Testis (tissue), 2 donors: ENCODE measurements at regions not wholly inside any gene's neighbourhood (a gene's known extent, or its start where the extent isn't known, plus 50 kb on each side); places are given as distances from the start of the nearest gene placed in this dataset.

Experiments used
- DNase-seq: peaks from one replicate; pipeline ENCODE4 v3.0.0-alpha.2; 2019
- H3K27ac ChIP-seq, 2 donors: fragments of 200-600 bp; sonication (generic); one replicate each; pipeline ENCODE4 v1.5.1; 2019
- H3K27me3 ChIP-seq: fragments of 200-600 bp; sonication (generic); one replicate; pipeline ENCODE4 v1.5.1; 2019
- H3K36me3 ChIP-seq: fragments of 200-600 bp; sonication (generic); one replicate; pipeline ENCODE4 v1.5.1; 2017; ENCODE audit warnings: low read depth; ENCODE audit errors: missing control alignments
- H3K4me1 ChIP-seq: fragments of 200-600 bp; sonication (generic); one replicate; pipeline ENCODE4 v1.5.1; 2019
- H3K4me3 ChIP-seq, 2 donors: fragments of 200-600 bp; sonication (generic); one replicate each; pipeline ENCODE4 v1.5.1; 2017 to 2019
- H3K9me3 ChIP-seq: fragments of 200-600 bp; sonication (generic); one replicate; pipeline ENCODE4 v1.5.1; 2017
- CTCF ChIP-seq, 3 experiments: fragments of 450-650 bp in 2 of 3; fragments of 200-600 bp in 1 of 3; sonication (generic) in 1 of 3; IDR thresholded peaks; one replicate each; pipeline ENCODE4 v1.5.1; 2016 to 2019; ENCODE audit warnings: antibody characterized with exemption in 3 of 3, mild to moderate bottlenecking in 2 of 3, moderate library complexity in 1 of 3
- POLR2A ChIP-seq: fragments of 450-650 bp; IDR thresholded peaks from one replicate; pipeline ENCODE4 v1.6.1; 2017; ENCODE audit warnings: antibody characterized with exemption, mild to moderate bottlenecking, moderate library complexity
- WGBS, 2 donors: methylation state at CpG; one replicate each; pipeline ENCODE4 v1.1.5; 2018; 5-methylcytosine and 5-hydroxymethylcytosine counted together
- intact Hi-C: fragments of 100-400 bp; cut with DNase I; formaldehyde crosslinking; loops from one replicate; pipeline ENCODE4 v1.15.1; 2023; ENCODE audit warnings: low total_unique reads

- Histone ChIP-seq H3K36me3 (no peaks in the 10 kb centered on the region), H3K4me1 (no peaks in the 10 kb centered on the region), H3K4me3 (no peak overlapping the region), H3K9me3 (no peaks in the 10 kb centered on the region), H3K27me3 (no peaks in the 10 kb centered on the region), H3K27ac (no peak overlapping the region)
- WGBS, 2 donors, result 80 to 83% methylated on average over 2 of the region's 2 CpGs
- DNase-seq, result no peak
- TF ChIP-seq CTCF (IDR thresholded peaks at IDR 0.05) (no peak), POLR2A (no peak)
- intact Hi-C loops, result no loop called here
These were observed 57.6 kb upstream of the EEF1E1 start for GRCh38 chr6:8159966-8160365.

GRCh38 chr6:8157839-8158238, 55.5 kb upstream of the EEF1E1 start:
- Histone ChIP-seq H3K9me3 (no peaks in the 10 kb centered on the region), H3K27ac (no peak overlapping the region), H3K4me3 (no peak overlapping the region), H3K27me3 (no peaks in the 10 kb centered on the region), H3K4me1 (no peaks in the 10 kb centered on the region), H3K36me3 (no peaks in the 10 kb centered on the region)
- TF ChIP-seq CTCF (IDR thresholded peaks at IDR 0.05) (no peak), POLR2A (no peak)
- no peak for DNase-seq
- intact Hi-C loops, result no loop called here
- 49 to 52% methylated on average over 3 of the region's 3 CpGs for WGBS, 2 donors

GRCh38 chr6:8155259-8156012, 53.1 kb upstream of the EEF1E1 start:
- Histone ChIP-seq H3K4me3 (no peak overlapping the region), H3K4me1 (no peaks in the 10 kb centered on the region), H3K27ac (no peak overlapping the region), H3K9me3 (no peaks in the 10 kb centered on the region), H3K27me3 (no peaks in the 10 kb centered on the region), H3K36me3 (no peaks in the 10 kb centered on the region)
- WGBS, 2 donors, result 69 to 76% methylated on average over 2 of the region's 2 CpGs
- no peak for TF ChIP-seq POLR2A
- no peak for TF ChIP-seq CTCF (IDR thresholded peaks at IDR 0.05)
- no peak for DNase-seq
- intact Hi-C loops, result no loop called here
